ENCODE measurements at regions not wholly inside any gene's neighbourhood (a gene's known extent, or its start where the extent isn't known, plus 50 kb on each side); places are given as distances from the start of the nearest gene placed in this dataset.

GRCh38 chr19:16022681-16023080 lies 53.6 kb upstream of the TPM4 start:
- no peak for ATAC-seq (ENCODE audit: low read depth)
- no peak for DNase-seq

More at GRCh38 chr19:16022681-16023080, 53.6 kb upstream of the TPM4 start:
- Histone ChIP-seq H3K4ac (ENCODE audit: low read depth, low read length) (no peak overlapping the region), H3K36me3 (ENCODE audit: control insufficient read depth, insufficient read depth, low read length) (no peaks in the 10 kb centered on the region), H3K18ac (ENCODE audit: low read depth, low read length) (no peak overlapping the region), H3K56ac (ENCODE audit: extremely low read depth, insufficient read depth, low read length) (no peak overlapping the region), H2BK5ac (ENCODE audit: low read depth, low read length, poor library complexity, severe bottlenecking) (no peak overlapping the region), H3K23ac (ENCODE audit: low read depth, low read length) (no peak overlapping the region), H2BK20ac (ENCODE audit: low read depth, low read length) (no peak overlapping the region), H3K79me1 (ENCODE audit: low read depth in 1 of 2, low read length in 2 of 2) (no peaks in the 10 kb centered on the region), H3K14ac (replicated peaks; ENCODE audit: low read depth, low read length) (no peak overlapping the region), H3K4me1 (ENCODE audit: control insufficient read depth, insufficient read depth, low read length) (no peaks in the 10 kb centered on the region), H3K9ac (ENCODE audit: low read depth, low read length) (no peak overlapping the region), H2BK15ac (ENCODE audit: low read depth, low read length) (no peak overlapping the region), H3K9me3 (ENCODE audit: control insufficient read depth, insufficient read depth, low read length) (no peaks in the 10 kb centered on the region), H4K20me1 (ENCODE audit: insufficient read depth, low read length) (no peaks in the 10 kb centered on the region), H2AK9ac (replicated peaks; ENCODE audit: low read depth, low read length, poor library complexity) (no peak overlapping the region), H3K27me3 (ENCODE audit: control insufficient read depth, insufficient read depth, low read length) (peaks cover 8% of the 10 kb centered on the region; the same call in 1 of the 2 replicates), H2AK5ac (ENCODE audit: low read depth, low read length) (no peak overlapping the region), H3K9me1 (ENCODE audit: insufficient read depth, low read length) (no peaks in the 10 kb centered on the region), H3K4me3 (ENCODE audit: insufficient read depth, low read depth, low read length) (no peak overlapping the region), H2AFZ (replicated peaks; ENCODE audit: low read length, poor library complexity) (no peak overlapping the region), H3K4me2 (ENCODE audit: low read depth, low read length) (no peak overlapping the region), H2BK120ac (ENCODE audit: low read depth, low read length) (no peak overlapping the region), H4K5ac (ENCODE audit: low read depth, low read length) (no peak overlapping the region), H4K8ac (ENCODE audit: low read depth in 2 of 2, low read length in 2 of 2) (no peak overlapping the region), H3K27ac (ENCODE audit: insufficient read depth, low read length) (no peak overlapping the region), H4K91ac (ENCODE audit: insufficient read depth, low read depth, low read length) (no peak overlapping the region)
- intact Hi-C loops (cut with micrococcal nuclease) = no loop called here
- in situ Hi-C loops (cut with MboI; ENCODE audit: low sequenced_read_pairs) = no loop called here
- dilution Hi-C loops (cut with HindIII; ENCODE audit: low sequenced_read_pairs, unreplicated experiment) = no loop called here
- WGBS, 2 experiments (ENCODE audit: extremely low coverage in 2 of 2, insufficient read length in 1 of 2) = 20% methylated on average over 1 of the region's 4 CpGs; no CpG with 5 or more reads in 1 of the 2 experiments
- POLR2A ChIA-PET (ENCODE audit: unreplicated experiment) = no interaction called here
- CTCF ChIA-PET = no interaction called here
- BruUV-seq (replicated peaks) = no TSS peak
- TF ChIP-seq NFE2L2 (IDR thresholded peaks at IDR 0.05; ENCODE audit: low read depth, low read length) = no peak
- TF ChIP-seq BHLHE40 (IDR thresholded peaks at IDR 0.05; ENCODE audit: low read depth, low read length) = no peak
- TF ChIP-seq RAD21 (IDR thresholded peaks at IDR 0.05; ENCODE audit: low read length) = no peak
- TF ChIP-seq POLR2A (IDR thresholded peaks at IDR 0.05; ENCODE audit: low read depth, low read length) = no peak
- no peak for TF ChIP-seq MAZ (IDR thresholded peaks at IDR 0.05; ENCODE audit: borderline replicate concordance, low read depth, low read length)
- no peak for TF ChIP-seq FOS (IDR thresholded peaks at IDR 0.05; ENCODE audit: low read depth, low read length)
- TF ChIP-seq, protein P1, sequence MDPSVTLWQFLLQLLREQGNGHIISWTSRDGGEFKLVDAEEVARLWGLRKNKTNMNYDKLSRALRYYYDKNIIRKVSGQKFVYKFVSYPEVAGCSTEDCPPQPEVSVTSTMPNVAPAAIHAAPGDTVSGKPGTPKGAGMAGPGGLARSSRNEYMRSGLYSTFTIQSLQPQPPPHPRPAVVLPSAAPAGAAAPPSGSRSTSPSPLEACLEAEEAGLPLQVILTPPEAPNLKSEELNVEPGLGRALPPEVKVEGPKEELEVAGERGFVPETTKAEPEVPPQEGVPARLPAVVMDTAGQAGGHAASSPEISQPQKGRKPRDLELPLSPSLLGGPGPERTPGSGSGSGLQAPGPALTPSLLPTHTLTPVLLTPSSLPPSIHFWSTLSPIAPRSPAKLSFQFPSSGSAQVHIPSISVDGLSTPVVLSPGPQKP (IDR thresholded peaks at IDR 0.05; ENCODE audit: borderline replicate concordance, low read depth, low read length) = no peak
- TF ChIP-seq CTCF (conservative IDR thresholded peaks at IDR 0.05; ENCODE audit: low read depth, low read length) = no peak
- TF ChIP-seq SMC3 (IDR thresholded peaks at IDR 0.05; ENCODE audit: low read depth, low read length) = no peak
- no peak for TF ChIP-seq MXI1 (IDR thresholded peaks at IDR 0.05; ENCODE audit: borderline replicate concordance, low read depth, low read length)
- no peak for TF ChIP-seq MAFK (IDR thresholded peaks at IDR 0.05; ENCODE audit: low read depth, low read length)
- no peak for TF ChIP-seq CEBPB (IDR thresholded peaks at IDR 0.05; ENCODE audit: low read depth, low read length)
- no peak for TF ChIP-seq RFX5 (IDR thresholded peaks at IDR 0.05; ENCODE audit: low read depth, low read length)
- TF ChIP-seq USF2 (IDR thresholded peaks at IDR 0.05; ENCODE audit: low read depth, low read length) = no peak
- no peak for TF ChIP-seq RCOR1 (IDR thresholded peaks at IDR 0.05; ENCODE audit: insufficient replicate concordance, low read length)

All from IMR-90 (cell line).